ENCODE measurements at regions not wholly inside any gene's neighbourhood (a gene's known extent, or its start where the extent isn't known, plus 50 kb on each side); places are given as distances from the start of the nearest gene placed in this dataset.

DNA sequence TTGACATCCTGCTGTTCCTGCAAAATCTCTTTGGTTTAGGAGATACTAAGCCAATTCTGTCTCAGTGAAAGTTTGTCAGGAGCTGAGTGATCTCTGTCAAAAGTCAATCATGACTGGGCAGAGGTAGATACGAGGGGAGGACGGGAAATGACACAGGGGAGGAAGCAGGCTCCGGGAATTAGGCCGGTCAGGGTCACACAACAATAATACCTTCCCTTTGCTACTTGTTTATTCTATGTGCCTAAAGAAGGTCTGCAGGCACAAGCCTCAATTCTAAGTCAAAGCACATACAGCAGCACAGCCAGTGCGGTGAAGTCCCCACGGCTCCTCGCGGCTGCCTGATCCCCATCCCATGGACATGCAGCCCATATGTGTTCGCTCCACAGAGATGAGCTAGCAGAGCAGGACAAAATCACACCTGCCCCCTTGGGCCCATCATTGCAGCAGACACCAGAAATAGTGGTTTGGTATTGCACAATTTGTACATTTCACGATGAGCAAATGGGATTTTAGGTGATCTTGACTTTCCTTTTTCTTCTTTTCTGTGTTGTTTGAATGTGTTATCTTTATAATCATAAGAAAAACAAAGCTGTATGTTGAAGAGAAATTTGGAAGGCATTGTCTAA, 141.4 kb downstream of the VAPA start:
- Mint-ChIP-seq H3K4me3 (no peak overlapping the region), H3K27me3 (peaks cover 0 to 9% (median 0%) of the 10 kb centered on the region in 5 donors), H3K4me1 (peaks cover 0 to 4% (median 0%) of the 10 kb centered on the region in 7 donors), H3K9me3 (no peaks in the 10 kb centered on the region), H3K27ac (no peak overlapping the region), H3K36me3 (no peaks in the 10 kb centered on the region)
- DNase-seq, result no peak
- ChIA-PET POLR2A (interaction anchor here (0.6 kb wide), 1 partner anchor 17 kb away, joined by 3 read pairs; no protein-coding TSS in a partner anchor), CTCF (no interaction called here)
- Histone ChIP-seq H3K27ac (ENCODE audit: low read depth, low read length) (no peak overlapping the region), H3K9me3 (ENCODE audit: control insufficient read depth in 2 of 3, low read length in 3 of 3) (no peaks in the 10 kb centered on the region), H3K4me3 (ENCODE audit: low read length) (no peak overlapping the region), H3K36me3 (ENCODE audit: control insufficient read depth in 2 of 3, insufficient read depth in 3 of 3, low read length in 3 of 3) (no peaks in the 10 kb centered on the region), H3K4me1 (ENCODE audit: control insufficient read depth in 2 of 2, insufficient read depth in 2 of 2, low read length in 2 of 2) (no peaks in the 10 kb centered on the region), H3K27me3 (ENCODE audit: control insufficient read depth in 2 of 2, insufficient read depth in 2 of 2, low read length in 2 of 2) (no peaks in the 10 kb centered on the region)
- ATAC-seq, result no peak
- intact Hi-C loops (cut with micrococcal nuclease), result no loop called here

DNA sequence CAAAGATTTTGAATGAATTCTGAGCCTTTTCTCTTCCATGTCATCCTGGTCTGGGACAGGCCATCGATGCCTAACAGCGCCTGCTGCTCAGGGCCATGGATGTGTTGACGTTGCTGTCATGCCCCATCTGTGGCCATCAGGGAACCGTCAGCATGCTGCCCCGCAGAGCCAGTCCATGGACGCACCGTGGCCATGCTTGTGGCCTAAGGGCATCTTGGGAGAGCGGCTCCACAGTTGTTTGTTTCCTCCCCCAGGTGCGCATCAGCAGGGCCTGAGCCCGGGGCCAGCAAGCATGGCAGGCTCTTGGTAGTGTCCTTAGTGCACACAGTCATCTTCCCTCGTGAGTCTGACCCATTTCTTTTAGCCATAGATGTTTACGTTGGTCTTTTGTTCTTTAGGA, 142.7 kb downstream of the VAPA start:
- H3K27me3 Mint-ChIP-seq, result peaks cover 0 to 12% (median 0%) of the 10 kb centered on the region in 5 donors
- no peaks in the 10 kb centered on the region for H3K9me3 Mint-ChIP-seq
- H3K27me3 ChIP-seq (ENCODE audit: control insufficient read depth in 2 of 2, insufficient read depth in 2 of 2, low read length in 2 of 2), result no peaks in the 10 kb centered on the region
- no peaks in the 10 kb centered on the region for H3K36me3 Mint-ChIP-seq
- H3K36me3 ChIP-seq (ENCODE audit: control insufficient read depth in 2 of 3, insufficient read depth in 3 of 3, low read length in 3 of 3), result no peaks in the 10 kb centered on the region
- ChIA-PET POLR2A (no interaction called here), CTCF (no interaction called here)
- no peak for ATAC-seq
- H3K9me3 ChIP-seq (ENCODE audit: control insufficient read depth in 2 of 3, low read length in 3 of 3), result no peaks in the 10 kb centered on the region
- peaks cover 0 to 4% (median 0%) of the 10 kb centered on the region in 7 donors for H3K4me1 Mint-ChIP-seq
- H3K4me3 Mint-ChIP-seq, result no peak overlapping the region
- H3K4me1 ChIP-seq (ENCODE audit: control insufficient read depth in 2 of 2, insufficient read depth in 2 of 2, low read length in 2 of 2), result no peaks in the 10 kb centered on the region
- no peak overlapping the region for H3K4me3 ChIP-seq (ENCODE audit: low read length)
- no peak overlapping the region for H3K27ac Mint-ChIP-seq
- no peak for DNase-seq
- H3K27ac ChIP-seq (ENCODE audit: low read depth, low read length), result no peak overlapping the region
- intact Hi-C loops (cut with micrococcal nuclease), result no loop called here

DNA sequence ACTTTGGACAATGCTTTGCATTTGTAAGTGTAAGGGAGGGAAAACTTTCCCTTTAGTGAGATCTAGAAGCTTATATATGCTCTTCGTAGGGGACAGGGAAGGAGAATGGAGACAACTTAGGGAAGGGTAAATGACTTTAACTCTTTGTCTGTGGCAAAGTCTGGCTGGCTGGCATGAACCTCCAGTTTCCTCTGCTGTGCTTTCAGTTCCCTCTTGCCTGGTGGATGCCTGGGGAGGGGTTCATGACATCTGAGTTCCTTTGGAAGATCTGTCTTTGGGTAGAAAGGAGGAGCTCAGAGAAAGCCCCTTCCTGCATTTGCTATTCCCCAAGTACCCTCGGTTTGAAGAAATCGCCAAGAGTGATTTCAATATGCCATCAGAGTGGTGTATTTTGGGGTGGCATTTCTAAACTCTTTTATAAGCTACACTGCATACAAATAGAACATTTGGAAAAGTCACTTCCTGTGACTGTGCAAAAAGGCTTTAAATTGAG, 143.6 kb downstream of the VAPA start:
- Histone ChIP-seq H3K27me3 (ENCODE audit: control insufficient read depth in 2 of 2, insufficient read depth in 2 of 2, low read length in 2 of 2) (no peaks in the 10 kb centered on the region), H3K36me3 (ENCODE audit: control insufficient read depth in 2 of 3, insufficient read depth in 3 of 3, low read length in 3 of 3) (no peaks in the 10 kb centered on the region), H3K9me3 (ENCODE audit: control insufficient read depth in 2 of 3, low read length in 3 of 3) (no peaks in the 10 kb centered on the region), H3K4me1 (ENCODE audit: control insufficient read depth in 2 of 2, insufficient read depth in 2 of 2, low read length in 2 of 2) (no peaks in the 10 kb centered on the region), H3K4me3 (ENCODE audit: low read length) (no peak overlapping the region), H3K27ac (ENCODE audit: low read depth, low read length) (no peak overlapping the region)
- no peaks in the 10 kb centered on the region for H3K36me3 Mint-ChIP-seq
- CTCF ChIA-PET, result no interaction called here
- no peak overlapping the region for H3K4me3 Mint-ChIP-seq
- peaks cover 0 to 4% (median 0%) of the 10 kb centered on the region in 7 donors for H3K4me1 Mint-ChIP-seq
- H3K9me3 Mint-ChIP-seq, result no peaks in the 10 kb centered on the region
- DNase-seq (no peak), ATAC-seq (peak; percentile 63)
- intact Hi-C loops (cut with micrococcal nuclease), result no loop called here
- POLR2A ChIA-PET, result no interaction called here
- H3K27ac Mint-ChIP-seq, result no peak overlapping the region
- H3K27me3 Mint-ChIP-seq, result peaks cover 0 to 12% (median 0%) of the 10 kb centered on the region in 5 donors

DNA sequence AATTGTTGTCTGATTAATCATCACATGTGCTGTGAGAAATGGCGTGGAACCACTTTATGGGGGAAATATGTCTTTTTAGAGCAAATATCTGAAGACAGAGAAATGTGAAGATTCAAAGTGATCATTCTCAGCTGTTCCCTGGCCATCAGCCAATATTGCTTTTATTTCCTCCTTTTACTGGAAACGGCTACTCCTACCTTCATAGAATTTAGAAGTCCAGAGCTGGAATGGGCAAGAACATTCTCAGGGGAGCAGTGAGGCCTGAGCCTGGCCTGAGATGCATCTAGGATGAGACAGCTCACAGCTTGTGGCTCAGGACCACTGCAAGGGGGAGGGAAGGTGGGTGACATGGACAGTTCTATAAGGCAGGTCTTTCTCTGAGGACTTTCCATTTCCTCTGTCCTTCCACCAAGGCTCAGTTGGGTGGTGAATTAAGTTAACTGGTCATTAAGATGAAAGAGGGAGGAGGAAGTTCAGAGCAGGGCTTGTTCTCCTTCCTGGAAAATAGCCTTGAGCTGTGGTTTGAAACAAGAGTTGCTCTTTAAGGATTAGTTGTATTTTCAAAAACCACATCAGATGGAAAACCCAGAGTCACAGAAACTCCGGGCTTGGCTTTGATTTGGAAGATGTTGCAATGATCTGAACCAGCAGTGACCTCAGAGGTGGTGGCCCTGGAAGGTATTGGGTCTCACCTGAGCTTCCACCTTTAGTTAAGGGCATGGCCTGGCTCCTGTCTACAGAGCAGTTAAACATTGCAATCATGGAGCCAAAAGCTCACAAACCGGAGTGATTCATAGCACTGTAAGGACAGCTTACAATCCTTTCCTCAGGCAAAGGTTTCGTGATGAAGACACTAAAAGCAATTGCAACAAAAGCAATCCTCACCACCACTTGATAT, 144.3 kb downstream of the VAPA start:
- CTCF ChIA-PET, result no interaction called here
- H3K27ac Mint-ChIP-seq, result no peak overlapping the region
- peaks cover 0 to 12% (median 3%) of the 10 kb centered on the region in 5 donors for H3K27me3 Mint-ChIP-seq
- Histone ChIP-seq H3K9me3 (ENCODE audit: control insufficient read depth in 2 of 3, low read length in 3 of 3) (no peaks in the 10 kb centered on the region), H3K4me1 (ENCODE audit: control insufficient read depth in 2 of 2, insufficient read depth in 2 of 2, low read length in 2 of 2) (no peaks in the 10 kb centered on the region), H3K27ac (ENCODE audit: low read depth, low read length) (no peak overlapping the region), H3K4me3 (ENCODE audit: low read length) (no peak overlapping the region), H3K36me3 (ENCODE audit: control insufficient read depth in 2 of 3, insufficient read depth in 3 of 3, low read length in 3 of 3) (no peaks in the 10 kb centered on the region), H3K27me3 (ENCODE audit: control insufficient read depth in 2 of 2, insufficient read depth in 2 of 2, low read length in 2 of 2) (no peaks in the 10 kb centered on the region)
- DNase-seq (no peak), ATAC-seq (peak; percentile 51)
- no peaks in the 10 kb centered on the region for H3K36me3 Mint-ChIP-seq
- intact Hi-C loops (cut with micrococcal nuclease), result no loop called here
- H3K9me3 Mint-ChIP-seq, result no peaks in the 10 kb centered on the region
- peaks cover 0 to 4% (median 0%) of the 10 kb centered on the region in 7 donors for H3K4me1 Mint-ChIP-seq
- H3K4me3 Mint-ChIP-seq, result no peak overlapping the region
- POLR2A ChIA-PET, result no interaction called here

DNA sequence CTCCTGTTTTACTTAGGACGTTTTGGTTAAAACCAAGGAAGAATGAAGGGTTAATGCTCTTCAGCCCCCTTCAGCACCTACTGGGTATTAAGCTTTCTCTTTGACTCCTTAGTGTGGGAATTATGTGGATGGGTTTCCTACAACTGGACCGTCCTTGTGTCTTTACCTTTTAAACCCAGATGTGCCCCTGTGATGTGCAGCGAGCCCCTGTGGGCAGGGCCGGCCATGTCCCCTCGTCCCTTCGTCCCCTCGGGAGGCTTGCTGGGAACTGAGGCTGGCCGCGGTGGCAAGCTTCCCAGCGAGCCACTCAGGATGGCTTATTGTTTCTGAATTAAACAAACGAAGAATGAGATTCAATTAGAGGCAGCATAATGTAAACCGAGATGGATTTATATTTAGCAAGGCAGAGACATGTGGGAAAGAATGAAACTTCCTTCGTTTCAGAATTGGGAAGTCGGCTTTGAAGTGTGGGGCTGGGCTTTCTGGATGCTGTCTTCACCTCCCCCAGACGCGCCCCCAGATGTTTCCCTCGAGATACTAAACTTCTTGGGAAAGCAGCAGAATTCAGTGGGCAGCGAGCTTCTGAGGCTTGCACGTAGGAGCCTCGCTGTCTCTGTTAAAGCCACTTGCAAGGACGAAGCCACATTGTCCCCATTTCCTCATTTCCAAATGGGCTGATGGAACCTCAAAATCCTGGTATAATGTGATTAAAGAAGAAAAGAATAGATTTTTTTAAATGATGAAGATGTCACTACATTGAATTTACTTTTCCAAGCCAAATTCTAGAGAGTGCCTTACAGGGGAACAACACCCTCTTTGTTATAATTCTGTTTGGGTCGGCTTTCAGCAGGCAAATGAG, 146.0 kb downstream of the VAPA start:
- H3K36me3 ChIP-seq (ENCODE audit: control insufficient read depth in 2 of 3, insufficient read depth in 3 of 3, low read length in 3 of 3), result no peaks in the 10 kb centered on the region
- Mint-ChIP-seq H3K27ac (no peak overlapping the region), H3K4me3 (no peak overlapping the region), H3K4me1 (peaks cover 0 to 4% (median 0%) of the 10 kb centered on the region in 7 donors), H3K36me3 (no peaks in the 10 kb centered on the region), H3K9me3 (no peaks in the 10 kb centered on the region), H3K27me3 (peaks cover 0 to 5% (median 4%) of the 10 kb centered on the region in 5 donors)
- intact Hi-C loops (cut with micrococcal nuclease), result no loop called here
- no peaks in the 10 kb centered on the region for H3K4me1 ChIP-seq (ENCODE audit: control insufficient read depth in 2 of 2, insufficient read depth in 2 of 2, low read length in 2 of 2)
- H3K27ac ChIP-seq (ENCODE audit: low read depth, low read length), result no peak overlapping the region
- CTCF ChIA-PET, result no interaction called here
- H3K27me3 ChIP-seq (ENCODE audit: control insufficient read depth in 2 of 2, insufficient read depth in 2 of 2, low read length in 2 of 2), result no peaks in the 10 kb centered on the region
- ATAC-seq (no peak), DNase-seq (no peak)
- POLR2A ChIA-PET, result no interaction called here
- no peak overlapping the region for H3K4me3 ChIP-seq (ENCODE audit: low read length)
- H3K9me3 ChIP-seq (ENCODE audit: control insufficient read depth in 2 of 3, low read length in 3 of 3), result no peaks in the 10 kb centered on the region

DNA sequence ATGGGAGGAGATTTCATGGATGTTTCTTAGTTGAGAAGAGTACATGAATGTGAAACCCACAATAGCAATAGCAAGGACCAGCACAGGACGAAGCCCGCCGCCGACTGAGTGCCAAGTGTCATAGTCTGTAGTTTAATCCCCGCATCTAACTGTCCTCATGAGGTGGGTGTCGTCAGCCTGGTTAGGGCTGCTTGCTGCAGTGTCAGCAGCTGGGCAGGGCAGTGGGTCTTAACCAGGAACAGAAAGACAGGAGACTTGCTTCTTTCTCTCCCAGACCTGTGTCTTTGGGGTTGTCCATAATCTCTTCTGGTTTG, 146.6 kb downstream of the VAPA start:
- Mint-ChIP-seq H3K27ac (no peak overlapping the region), H3K4me1 (peaks cover 0 to 4% (median 0%) of the 10 kb centered on the region in 7 donors), H3K9me3 (no peaks in the 10 kb centered on the region), H3K27me3 (peaks cover under 1 to 5% (median 4%) of the 10 kb centered on the region in 5 donors), H3K4me3 (no peak overlapping the region), H3K36me3 (no peaks in the 10 kb centered on the region)
- no peaks in the 10 kb centered on the region for H3K36me3 ChIP-seq (ENCODE audit: control insufficient read depth in 2 of 3, insufficient read depth in 3 of 3, low read length in 3 of 3)
- DNase-seq (no peak), ATAC-seq (no peak)
- ChIA-PET POLR2A (no interaction called here), CTCF (no interaction called here)
- no peaks in the 10 kb centered on the region for H3K9me3 ChIP-seq (ENCODE audit: control insufficient read depth in 2 of 3, low read length in 3 of 3)
- H3K4me1 ChIP-seq (ENCODE audit: control insufficient read depth in 2 of 2, insufficient read depth in 2 of 2, low read length in 2 of 2), result no peaks in the 10 kb centered on the region
- H3K27ac ChIP-seq (ENCODE audit: low read depth, low read length), result no peak overlapping the region
- intact Hi-C loops (cut with micrococcal nuclease), result no loop called here
- no peaks in the 10 kb centered on the region for H3K27me3 ChIP-seq (ENCODE audit: control insufficient read depth in 2 of 2, insufficient read depth in 2 of 2, low read length in 2 of 2)
- no peak overlapping the region for H3K4me3 ChIP-seq (ENCODE audit: low read length)

Measured in naive thymus-derived CD4-positive, alpha-beta T cell (primary cell).